ENCODE measurements at regions not wholly inside any gene's neighbourhood (a gene's known extent, or its start where the extent isn't known, plus 50 kb on each side); places are given as distances from the start of the nearest gene placed in this dataset.

GRCh38 chr7:12158334-12159060 lies 52.6 kb upstream of the TMEM106B start:
- Histone ChIP-seq H3K9me3 (ENCODE audit: low read length) (no peaks in the 10 kb centered on the region), H2AFZ (ENCODE audit: low read depth, low read length) (no peak overlapping the region)
- no peak for TF ChIP-seq EZH2 (IDR thresholded peaks at IDR 0.05; ENCODE audit: borderline replicate concordance, insufficient read depth, low read length, poor library complexity, severe bottlenecking)
- TF ChIP-seq CTCF (IDR thresholded peaks at IDR 0.05; ENCODE audit: poor library complexity, severe bottlenecking): no peak
- no peak for TF ChIP-seq SMC3 (conservative IDR thresholded peaks at IDR 0.05; ENCODE audit: poor library complexity)
- no peak for TF ChIP-seq MXI1 (conservative IDR thresholded peaks at IDR 0.05; ENCODE audit: poor library complexity, severe bottlenecking)
- no peak for TF ChIP-seq TAF1 (IDR thresholded peaks at IDR 0.05; ENCODE audit: low read depth)
- TF ChIP-seq EP300 (conservative IDR thresholded peaks at IDR 0.05; ENCODE audit: poor library complexity, severe bottlenecking): no peak
- no peak for TF ChIP-seq POLR2AphosphoS5 (IDR thresholded peaks at IDR 0.05)
- no peak for TF ChIP-seq RAD21 (conservative IDR thresholded peaks at IDR 0.05)
- TF ChIP-seq REST (IDR thresholded peaks at IDR 0.05; ENCODE audit: borderline replicate concordance): no peak

GRCh38 chr7:12161146-12161545 lies 49.9 kb upstream of the TMEM106B start:
- TF ChIP-seq REST (IDR thresholded peaks at IDR 0.05; ENCODE audit: borderline replicate concordance) (no peak), MXI1 (conservative IDR thresholded peaks at IDR 0.05; ENCODE audit: poor library complexity, severe bottlenecking) (no peak), CTCF (IDR thresholded peaks at IDR 0.05; ENCODE audit: poor library complexity, severe bottlenecking) (no peak), POLR2AphosphoS5 (IDR thresholded peaks at IDR 0.05) (no peak), RAD21 (conservative IDR thresholded peaks at IDR 0.05) (no peak), EZH2 (IDR thresholded peaks at IDR 0.05; ENCODE audit: borderline replicate concordance, insufficient read depth, low read length, poor library complexity, severe bottlenecking) (no peak), TAF1 (IDR thresholded peaks at IDR 0.05; ENCODE audit: low read depth) (no peak), EP300 (conservative IDR thresholded peaks at IDR 0.05; ENCODE audit: poor library complexity, severe bottlenecking) (no peak), SMC3 (conservative IDR thresholded peaks at IDR 0.05; ENCODE audit: poor library complexity) (no peak)
- no peak overlapping the region for H3K27ac ChIP-seq (ENCODE audit: low read length)
- no peak overlapping the region for H2AFZ ChIP-seq (ENCODE audit: low read depth, low read length)
- H4K20me1 ChIP-seq (ENCODE audit: insufficient read depth): no peaks in the 10 kb centered on the region
- no peaks in the 10 kb centered on the region for H3K36me3 ChIP-seq (ENCODE audit: insufficient read depth, low read length)
- no peaks in the 10 kb centered on the region for H3F3A ChIP-seq (ENCODE audit: insufficient read depth, low read length, poor library complexity, severe bottlenecking)
- no peaks in the 10 kb centered on the region for H3K9me2 ChIP-seq (ENCODE audit: insufficient read depth, low read length)
- H3K4me2 ChIP-seq (ENCODE audit: low read length): no peak overlapping the region
- no peaks in the 10 kb centered on the region for H3K27me3 ChIP-seq (ENCODE audit: insufficient read depth, low read depth, low read length)
- no peaks in the 10 kb centered on the region for H3K79me2 ChIP-seq (replicated peaks; ENCODE audit: insufficient read depth, low read length)
- no peaks in the 10 kb centered on the region for H3K9me3 ChIP-seq (ENCODE audit: low read length)
- H3K4me3 ChIP-seq (ENCODE audit: low read length): no peak overlapping the region
- no peak overlapping the region for H3K9ac ChIP-seq (ENCODE audit: low read length)

More at GRCh38 chr7:12158334-12159060, 52.6 kb upstream of the TMEM106B start:
- no peaks in the 10 kb centered on the region for H3F3A ChIP-seq (ENCODE audit: insufficient read depth, low read length, poor library complexity, severe bottlenecking)
- no peak overlapping the region for H3K4me3 ChIP-seq (ENCODE audit: low read length)
- no peaks in the 10 kb centered on the region for H4K20me1 ChIP-seq (ENCODE audit: insufficient read depth)
- H3K9ac ChIP-seq (ENCODE audit: low read length): no peak overlapping the region
- no peak overlapping the region for H3K27ac ChIP-seq (ENCODE audit: low read length)
- no peaks in the 10 kb centered on the region for H3K36me3 ChIP-seq (ENCODE audit: insufficient read depth, low read length)
- H3K9me2 ChIP-seq (ENCODE audit: insufficient read depth, low read length): no peaks in the 10 kb centered on the region
- no peak overlapping the region for H3K4me2 ChIP-seq (ENCODE audit: low read length)
- H3K79me2 ChIP-seq (replicated peaks; ENCODE audit: insufficient read depth, low read length): no peaks in the 10 kb centered on the region
- H3K27me3 ChIP-seq (ENCODE audit: insufficient read depth, low read depth, low read length): no peaks in the 10 kb centered on the region
